Smooth muscle cell (in vitro differentiated cells): ENCODE measurements at regions not wholly inside any gene's neighbourhood (a gene's known extent, or its start where the extent isn't known, plus 50 kb on each side); places are given as distances from the start of the nearest gene placed in this dataset.

ENCODE experiments used
- DNase-seq: peaks from one replicate; lab custom pipeline; 2025; ENCODE audit not compliant: unreplicated experiment; lab: John Stamatoyannopoulos, UW
- H2AFZ ChIP-seq: fragments of 200-600 bp; sonication (generic); 2 replicates; pipeline ENCODE4 v1.6.0; 2016; ENCODE audit warnings: antibody characterized with exemption, low read depth, mild to moderate bottlenecking
- H3F3A ChIP-seq: fragments of 200-600 bp; sonication (generic); 2 replicates; pipeline ENCODE4 v1.6.0; 2017; ENCODE audit warnings: antibody characterized with exemption, low read depth
- H3K27ac ChIP-seq: fragments of 200-600 bp; sonication (generic); 2 replicates; pipeline ENCODE4 v1.5.1; 2016; ENCODE audit warnings: low read depth, mild to moderate bottlenecking
- H3K27me3 ChIP-seq: fragments of 200-600 bp; sonication (generic); 2 replicates; pipeline ENCODE4 v1.6.1; 2016; ENCODE audit warnings: low read depth, mild to moderate bottlenecking
- H3K36me3 ChIP-seq: fragments of 200-600 bp; sonication (generic); 2 replicates; pipeline ENCODE4 v1.5.1; 2016; ENCODE audit warnings: low read depth
- H3K4me1 ChIP-seq: fragments of 200-600 bp; sonication (generic); 2 replicates; pipeline ENCODE4 v1.5.1; 2016; ENCODE audit warnings: low read depth
- H3K4me2 ChIP-seq: fragments of 200-600 bp; sonication (generic); 2 replicates; pipeline ENCODE4 v1.6.0; 2016; ENCODE audit warnings: mild to moderate bottlenecking
- H3K4me3 ChIP-seq: fragments of 200-600 bp; sonication (generic); 2 replicates; pipeline ENCODE4 v1.5.1; 2016; ENCODE audit warnings: mild to moderate bottlenecking
- H3K79me2 ChIP-seq: fragments of 200-600 bp; sonication (generic); 2 replicates; pipeline ENCODE4 v1.6.0; 2016; ENCODE audit warnings: low read depth, mild to moderate bottlenecking
- H3K9ac ChIP-seq: fragments of 200-600 bp; sonication (generic); 2 replicates; pipeline ENCODE4 v1.6.0; 2016; ENCODE audit warnings: low read depth
- H3K9me3 ChIP-seq: fragments of 200-600 bp; sonication (generic); replicated peaks from 2 replicates; pipeline ENCODE4 v1.5.1; 2016; ENCODE audit warnings: low read depth
- H4K20me1 ChIP-seq: fragments of 200-600 bp; sonication (generic); 2 replicates; pipeline ENCODE4 v1.6.0; 2016; ENCODE audit warnings: low read depth
- CTCF ChIP-seq: fragments of 200-600 bp; sonication (generic); IDR thresholded peaks from 2 replicates; pipeline ENCODE4 v1.5.1; 2017; ENCODE audit warnings: borderline replicate concordance, mild to moderate bottlenecking, antibody characterized with exemption; ENCODE audit not compliant: insufficient read depth, poor library complexity, severe bottlenecking
- WGBS: methylation state at CpG from one replicate; pipeline ENCODE4 v1.1.7; 2016; ENCODE audit warnings: low lambda C conversion rate; 5-methylcytosine and 5-hydroxymethylcytosine counted together

- Histone ChIP-seq H3K27ac (no peak overlapping the region), H3K27me3 (no peaks in the 10 kb centered on the region), H2AFZ (no peak overlapping the region), H3F3A (no peaks in the 10 kb centered on the region), H3K9me3 (no peaks in the 10 kb centered on the region), H4K20me1 (no peaks in the 10 kb centered on the region), H3K4me1 (no peaks in the 10 kb centered on the region), H3K4me2 (no peak overlapping the region), H3K36me3 (no peaks in the 10 kb centered on the region), H3K79me2 (no peaks in the 10 kb centered on the region), H3K9ac (no peak overlapping the region), H3K4me3 (no peak overlapping the region)
- WGBS: 82% methylated on average over 3 of the region's 3 CpGs
- no peak for TF ChIP-seq CTCF
- no peak for DNase-seq
Measured at GRCh38 chr10:33074443-33074842, 116.4 kb upstream of the ITGB1 start.

GRCh38 chr10:33073641-33074415, 115.8 kb upstream of the ITGB1 start:
- Histone ChIP-seq H3K4me3 (no peak overlapping the region), H3K27me3 (no peaks in the 10 kb centered on the region), H3K4me2 (no peak overlapping the region), H3K9me3 (no peaks in the 10 kb centered on the region), H4K20me1 (no peaks in the 10 kb centered on the region), H2AFZ (no peak overlapping the region), H3K27ac (no peak overlapping the region), H3K9ac (no peak overlapping the region), H3K36me3 (no peaks in the 10 kb centered on the region), H3K4me1 (no peaks in the 10 kb centered on the region), H3F3A (no peaks in the 10 kb centered on the region), H3K79me2 (no peaks in the 10 kb centered on the region)
- no peak for DNase-seq
- TF ChIP-seq CTCF: no peak
- WGBS: 87% methylated on average over 10 of the region's 10 CpGs

- TF ChIP-seq CTCF: no peak
- Histone ChIP-seq H3K27me3 (no peaks in the 10 kb centered on the region), H3K4me2 (no peak overlapping the region), H3K9ac (no peak overlapping the region), H4K20me1 (no peaks in the 10 kb centered on the region), H3K9me3 (no peaks in the 10 kb centered on the region), H3K4me1 (no peaks in the 10 kb centered on the region), H2AFZ (no peak overlapping the region), H3F3A (no peaks in the 10 kb centered on the region), H3K36me3 (no peaks in the 10 kb centered on the region), H3K27ac (no peak overlapping the region), H3K79me2 (no peaks in the 10 kb centered on the region), H3K4me3 (no peak overlapping the region)
- no peak for DNase-seq
- 39% methylated on average over 2 of the region's 2 CpGs for WGBS
Measured at GRCh38 chr10:33071857-33072256, 113.8 kb upstream of the ITGB1 start.

- H3F3A ChIP-seq: no peaks in the 10 kb centered on the region
- DNase-seq: no peak
Measured at GRCh38 chr10:33070101-33070500, 112.1 kb upstream of the ITGB1 start.

More at GRCh38 chr10:33070101-33070500, 112.1 kb upstream of the ITGB1 start:
- no peaks in the 10 kb centered on the region for H4K20me1 ChIP-seq
- H3K27me3 ChIP-seq: no peaks in the 10 kb centered on the region
- H3K36me3 ChIP-seq: no peaks in the 10 kb centered on the region
- no peak overlapping the region for H3K4me2 ChIP-seq
- H3K4me3 ChIP-seq: no peak overlapping the region
- H2AFZ ChIP-seq: no peak overlapping the region
- no peaks in the 10 kb centered on the region for H3K4me1 ChIP-seq
- no peaks in the 10 kb centered on the region for H3K9me3 ChIP-seq
- no peak for TF ChIP-seq CTCF
- H3K79me2 ChIP-seq: no peaks in the 10 kb centered on the region
- 94% methylated on average over 6 of the region's 6 CpGs for WGBS
- no peak overlapping the region for H3K27ac ChIP-seq
- no peak overlapping the region for H3K9ac ChIP-seq
